DND-41 (cell line): ENCODE measurements at regions not wholly inside any gene's neighbourhood (a gene's known extent, or its start where the extent isn't known, plus 50 kb on each side); places are given as distances from the start of the nearest gene placed in this dataset.

ENCODE experiments used
- EZH2 ChIP-seq: IDR thresholded peaks from 3 replicates; pipeline ENCODE4 v1.6.1; 2012; ENCODE audit warnings: borderline replicate concordance, low read depth, mild to moderate bottlenecking, moderate library complexity, low read length, inconsistent platforms; ENCODE audit not compliant: severe bottlenecking
- TF ChIP-seq, protein P1 (sequence below): IDR thresholded peaks from 2 replicates; pipeline ENCODE4 v1.5.1; 2012; ENCODE audit warnings: borderline replicate concordance, low read length, moderate library complexity, mild to moderate bottlenecking; ENCODE audit not compliant: poor library complexity, severe bottlenecking; ENCODE audit errors: extremely low read depth

DNA sequence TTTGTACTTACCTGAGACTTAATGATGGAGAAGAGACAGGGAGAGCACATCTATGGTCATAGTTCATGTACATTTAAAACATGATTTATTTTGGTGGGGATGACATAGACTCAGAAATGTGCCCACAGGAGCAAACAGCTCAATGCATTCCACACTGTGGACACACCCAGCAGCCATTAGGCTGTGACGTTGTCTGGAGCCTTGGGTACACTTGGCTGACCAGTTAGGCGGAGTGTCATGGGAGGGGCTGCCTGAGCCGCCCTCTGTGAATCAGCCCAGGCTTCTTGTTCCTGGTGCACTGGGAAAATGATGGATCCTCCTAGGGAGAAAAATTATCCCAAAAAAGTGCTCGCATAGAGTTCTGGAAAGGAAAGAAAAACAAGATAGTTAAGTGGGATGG, 231.0 kb upstream of the GMDS start:
- TF ChIP-seq, protein P1, sequence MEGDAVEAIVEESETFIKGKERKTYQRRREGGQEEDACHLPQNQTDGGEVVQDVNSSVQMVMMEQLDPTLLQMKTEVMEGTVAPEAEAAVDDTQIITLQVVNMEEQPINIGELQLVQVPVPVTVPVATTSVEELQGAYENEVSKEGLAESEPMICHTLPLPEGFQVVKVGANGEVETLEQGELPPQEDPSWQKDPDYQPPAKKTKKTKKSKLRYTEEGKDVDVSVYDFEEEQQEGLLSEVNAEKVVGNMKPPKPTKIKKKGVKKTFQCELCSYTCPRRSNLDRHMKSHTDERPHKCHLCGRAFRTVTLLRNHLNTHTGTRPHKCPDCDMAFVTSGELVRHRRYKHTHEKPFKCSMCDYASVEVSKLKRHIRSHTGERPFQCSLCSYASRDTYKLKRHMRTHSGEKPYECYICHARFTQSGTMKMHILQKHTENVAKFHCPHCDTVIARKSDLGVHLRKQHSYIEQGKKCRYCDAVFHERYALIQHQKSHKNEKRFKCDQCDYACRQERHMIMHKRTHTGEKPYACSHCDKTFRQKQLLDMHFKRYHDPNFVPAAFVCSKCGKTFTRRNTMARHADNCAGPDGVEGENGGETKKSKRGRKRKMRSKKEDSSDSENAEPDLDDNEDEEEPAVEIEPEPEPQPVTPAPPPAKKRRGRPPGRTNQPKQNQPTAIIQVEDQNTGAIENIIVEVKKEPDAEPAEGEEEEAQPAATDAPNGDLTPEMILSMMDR, result no peak
- TF ChIP-seq EZH2, result no peak
